Erythroblast (primary cell): ENCODE measurements at regions not wholly inside any gene's neighbourhood (a gene's known extent, or its start where the extent isn't known, plus 50 kb on each side); places are given as distances from the start of the nearest gene placed in this dataset.

Experiments used
- DNase-seq, 2 experiments: peaks; one replicate each; lab custom pipeline; 2025; lab: John Stamatoyannopoulos, UW
- GATA1 ChIP-seq: IDR thresholded peaks from 2 replicates; pipeline ENCODE4 v1.6.1; 2011; ENCODE audit warnings: low read depth, mild to moderate bottlenecking, control low read depth, low read length, moderate library complexity
- POLR2A ChIP-seq: IDR thresholded peaks from 2 replicates; pipeline ENCODE4 v1.6.1; 2011; ENCODE audit warnings: mild to moderate bottlenecking, low read length

- no peak for TF ChIP-seq POLR2A
- no peak for TF ChIP-seq GATA1
- no peak for DNase-seq
Observed at GRCh38 chr2:196242131-196242620, 70.8 kb upstream of the STK17B start.

- DNase-seq: no peak
- TF ChIP-seq GATA1 (no peak), POLR2A (no peak)
Observed at GRCh38 chr2:196244516-196244915, 73.1 kb upstream of the STK17B start.

GRCh38 chr2:196244966-196245365, 73.6 kb upstream of the STK17B start:
- no peak for DNase-seq
- no peak for TF ChIP-seq GATA1

DNA sequence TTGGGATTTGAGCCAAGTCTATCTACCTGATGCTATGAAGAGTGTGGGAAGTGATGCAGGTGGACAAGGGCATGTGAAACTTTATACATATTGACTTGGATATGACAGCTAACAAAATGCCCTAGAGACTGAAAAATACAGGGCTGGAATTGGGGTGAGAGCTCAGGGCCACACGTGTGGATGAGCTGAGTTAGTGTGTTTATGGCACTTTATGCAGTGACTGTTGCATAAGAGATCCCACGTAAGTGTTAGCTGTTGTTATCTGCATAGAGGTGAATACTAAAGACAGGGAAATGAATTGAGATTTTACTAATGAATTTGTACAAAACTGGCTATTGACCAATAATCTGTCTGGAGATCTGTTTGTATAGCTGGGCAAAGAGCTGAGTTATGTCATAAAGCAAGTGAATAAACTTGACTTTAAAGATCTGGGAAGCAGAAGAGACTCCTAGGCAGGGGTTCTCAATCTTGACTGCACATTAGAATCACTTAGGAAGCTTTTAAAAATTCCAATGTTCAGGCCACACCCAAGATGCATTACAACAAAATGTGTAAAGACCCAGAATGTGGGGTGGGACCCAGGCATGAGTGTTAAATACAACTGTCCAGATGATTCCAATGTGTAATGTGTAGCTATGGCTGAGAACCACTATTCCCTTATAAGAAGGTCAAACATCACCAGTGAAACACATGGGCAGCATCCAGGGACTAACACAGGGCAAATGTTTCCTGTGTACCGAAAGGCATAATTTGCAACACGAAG, 74.2 kb upstream of the STK17B start:
- TF ChIP-seq POLR2A (no peak), GATA1 (no peak)
- DNase-seq: no peak

DNA sequence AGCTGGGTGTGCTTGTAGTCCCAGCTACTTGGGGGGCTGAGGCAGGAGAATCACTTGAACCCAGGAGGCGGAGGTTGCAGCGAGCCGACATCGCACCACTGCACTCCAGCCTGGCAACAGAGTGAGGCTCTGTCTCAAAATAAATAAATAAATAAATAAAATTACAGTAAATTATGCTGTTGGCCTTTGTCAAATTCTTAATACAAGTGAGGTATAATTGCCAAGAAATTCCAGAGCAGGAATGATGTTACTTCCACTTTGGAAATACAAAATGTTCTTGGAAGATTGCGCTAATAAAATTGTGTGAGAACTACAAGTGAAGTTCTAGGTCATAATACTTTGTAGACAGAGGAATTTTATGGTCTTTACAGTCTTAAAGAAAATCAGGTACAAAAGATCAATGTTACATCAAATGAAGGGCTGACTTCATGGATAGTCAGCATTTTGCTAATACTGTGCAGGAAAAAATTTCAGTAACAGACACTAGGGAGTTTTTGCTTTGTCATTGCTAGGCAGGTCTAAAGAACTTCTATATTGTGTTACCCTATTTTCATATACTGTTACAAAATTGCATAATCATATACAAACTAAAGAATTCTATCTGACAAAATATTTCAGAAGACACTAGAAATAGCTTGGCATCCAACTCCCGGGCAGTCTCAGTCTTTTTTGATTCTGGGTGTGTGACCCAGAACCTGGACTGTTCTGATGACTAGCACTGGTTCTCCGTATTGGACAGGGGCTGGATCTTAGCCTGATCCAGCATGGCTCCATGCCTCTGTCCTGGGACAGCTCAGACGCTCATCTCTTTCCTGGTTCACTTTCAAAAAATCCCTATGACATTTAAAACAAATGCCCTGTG, 76.0 kb upstream of the STK17B start:
- DNase-seq: no peak
- TF ChIP-seq GATA1: no peak
- no peak for TF ChIP-seq POLR2A

GRCh38 chr2:196247976-196248280, 76.5 kb upstream of the STK17B start:
- TF ChIP-seq GATA1: no peak
- TF ChIP-seq POLR2A: no peak
- no peak for DNase-seq

- TF ChIP-seq GATA1: no peak
- no peak for TF ChIP-seq POLR2A
- DNase-seq: no peak
Observed at GRCh38 chr2:196248467-196249094, 77.2 kb upstream of the STK17B start.

GRCh38 chr2:196249171-196249570, 77.8 kb upstream of the STK17B start:
- no peak for TF ChIP-seq POLR2A
- TF ChIP-seq GATA1: no peak
- DNase-seq: no peak

DNA sequence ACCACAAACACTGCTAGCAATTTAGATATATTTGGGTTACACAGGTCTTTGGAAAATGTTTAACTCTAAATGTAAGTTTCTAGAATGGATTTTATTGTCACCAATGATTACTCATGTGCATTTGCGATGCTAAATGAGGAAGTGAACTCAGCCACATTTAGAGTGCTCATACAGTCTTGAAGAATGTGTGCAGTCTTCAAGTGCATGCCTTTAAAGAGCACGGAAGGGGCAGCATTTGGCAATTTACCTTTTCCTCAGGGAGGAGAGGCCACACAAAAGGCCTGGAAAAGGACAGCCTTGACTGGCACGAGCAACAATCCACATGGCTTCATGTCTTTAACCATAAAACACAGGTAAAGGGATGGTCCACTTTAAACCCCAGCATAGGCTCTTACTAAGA, 78.5 kb upstream of the STK17B start:
- no peak for DNase-seq
- TF ChIP-seq GATA1 (no peak), POLR2A (no peak)

- DNase-seq: no peak
- no peak for TF ChIP-seq GATA1
- no peak for TF ChIP-seq POLR2A
Observed at GRCh38 chr2:196251132-196251531, 79.8 kb upstream of the STK17B start.

- DNase-seq: no peak
- no peak for TF ChIP-seq GATA1
- no peak for TF ChIP-seq POLR2A
Observed at GRCh38 chr2:196252408-196253115, 81.2 kb upstream of the STK17B start.

GRCh38 chr2:196253116-196253480, 81.7 kb upstream of the STK17B start:
- TF ChIP-seq POLR2A (no peak), GATA1 (no peak)
- no peak for DNase-seq

GRCh38 chr2:196256585-196256984, 85.2 kb upstream of the STK17B start:
- DNase-seq: no peak
- TF ChIP-seq GATA1 (no peak), POLR2A (no peak)

GRCh38 chr2:196257086-196257485, 85.7 kb upstream of the STK17B start:
- DNase-seq: no peak
- TF ChIP-seq POLR2A (no peak), GATA1 (no peak)
